Esophagus squamous epithelium (tissue), 5 donors: ENCODE measurements at regions not wholly inside any gene's neighbourhood (a gene's known extent, or its start where the extent isn't known, plus 50 kb on each side); places are given as distances from the start of the nearest gene placed in this dataset.

ENCODE experiments used
- DNase-seq: peaks from one replicate; lab custom pipeline; 2025; lab: John Stamatoyannopoulos, UW
- H3K27ac ChIP-seq, 4 donors: fragments of 200-600 bp; sonication (generic); one replicate each; pipeline ENCODE4 v1.5.1; 2016 to 2019; ENCODE audit warnings: mild to moderate bottlenecking in 1 of 4
- H3K27me3 ChIP-seq, 4 donors: fragments of 200-600 bp; sonication (generic); 1 replicate in 3 of 4; 2 replicates in 1 of 4; pipeline versions ENCODE4 v1.5.1 to v1.6.0; 2017 to 2021; ENCODE audit warnings: antibody characterized with exemption in 1 of 4
- H3K36me3 ChIP-seq, 3 donors: fragments of 200-600 bp; sonication (generic); one replicate each; pipeline ENCODE4 v1.5.1; 2016 to 2019
- H3K4me1 ChIP-seq, 3 donors: fragments of 200-600 bp; sonication (generic); one replicate each; pipeline ENCODE4 v1.5.1; 2017 to 2019
- H3K4me3 ChIP-seq, 4 donors: fragments of 200-600 bp; sonication (generic); 1 replicate in 3 of 4; 2 replicates in 1 of 4; pipeline ENCODE4 v1.5.1; 2016 to 2019; ENCODE audit warnings: mild to moderate bottlenecking in 2 of 4, moderate library complexity in 1 of 4
- H3K9me3 ChIP-seq, 3 donors: fragments of 200-600 bp; sonication (generic); one replicate each; pipeline ENCODE4 v1.5.1; 2016 to 2019
- CTCF ChIP-seq, 6 experiments: fragments of 450-650 bp in 4 of 6; fragments of 200-600 bp in 2 of 6; sonication (generic) in 2 of 6; IDR thresholded peaks; one replicate each; pipeline ENCODE4 v1.5.1; 2016 to 2019; ENCODE audit warnings: antibody characterized with exemption in 6 of 6, mild to moderate bottlenecking in 4 of 6, moderate library complexity in 4 of 6
- POLR2A ChIP-seq, 4 donors: fragments of 450-650 bp; IDR thresholded peaks; one replicate each; pipeline ENCODE4 v1.6.1; 2017; ENCODE audit warnings: antibody characterized with exemption in 4 of 4, mild to moderate bottlenecking in 4 of 4, moderate library complexity in 3 of 4
- WGBS, 2 donors: methylation state at CpG; one replicate each; pipeline ENCODE4 v1.1.5; 2018; 5-methylcytosine and 5-hydroxymethylcytosine counted together
- intact Hi-C: fragments of 100-400 bp; cut with DNase I; formaldehyde crosslinking; loops from one replicate; pipeline ENCODE4 v1.15.0; 2022
- donor health status: DM: yes; HTN: yes; CAD: no.

- DNase-seq, result no peak
- 63 to 87% methylated on average over 1 of the region's 1 CpG for WGBS, 2 donors
- TF ChIP-seq POLR2A (IDR thresholded peaks at IDR 0.05), result no peak
- TF ChIP-seq CTCF (IDR thresholded peaks at IDR 0.05), result no peak
- Histone ChIP-seq H3K27me3 (no peaks in the 10 kb centered on the region), H3K4me1 (no peaks in the 10 kb centered on the region), H3K36me3 (no peaks in the 10 kb centered on the region), H3K4me3 (no peak overlapping the region), H3K9me3 (no peaks in the 10 kb centered on the region), H3K27ac (no peak overlapping the region)
- intact Hi-C loops, result no loop called here
Measured at GRCh38 chr2:187838690-187839089, 284.5 kb upstream of the TFPI start.

GRCh38 chr2:187842315-187842714, 288.1 kb upstream of the TFPI start:
- no peak for DNase-seq
- Histone ChIP-seq H3K36me3 (no peaks in the 10 kb centered on the region), H3K9me3 (no peaks in the 10 kb centered on the region), H3K4me1 (no peaks in the 10 kb centered on the region), H3K4me3 (no peak overlapping the region), H3K27ac (no peak overlapping the region), H3K27me3 (no peaks in the 10 kb centered on the region)
- 87 to 90% methylated on average over 4 of the region's 4 CpGs for WGBS, 2 donors
- TF ChIP-seq CTCF (IDR thresholded peaks at IDR 0.05) (no peak), POLR2A (IDR thresholded peaks at IDR 0.05) (no peak)
- intact Hi-C loops, result no loop called here

- intact Hi-C loops, result no loop called here
- no peaks in the 10 kb centered on the region for H3K27me3 ChIP-seq
- no peaks in the 10 kb centered on the region for H3K4me1 ChIP-seq
- TF ChIP-seq POLR2A (IDR thresholded peaks at IDR 0.05) (no peak), CTCF (IDR thresholded peaks at IDR 0.05) (peak in 5 of 6 experiments; percentile 36 to 55 (median 41))
- H3K27ac ChIP-seq, result no peak overlapping the region
- DNase-seq, result no peak
- H3K4me3 ChIP-seq, result no peak overlapping the region
- H3K9me3 ChIP-seq, result no peaks in the 10 kb centered on the region
- H3K36me3 ChIP-seq, result no peaks in the 10 kb centered on the region
- WGBS, 2 donors, result 47 to 56% methylated on average over 8 of the region's 8 CpGs
Measured at GRCh38 chr2:187842978-187843847, 289.0 kb upstream of the TFPI start.

GRCh38 chr2:187847245-187848208, 293.3 kb upstream of the TFPI start:
- no peaks in the 10 kb centered on the region for H3K4me1 ChIP-seq
- H3K27ac ChIP-seq, result no peak overlapping the region
- intact Hi-C loops, result no loop called here
- TF ChIP-seq CTCF (IDR thresholded peaks at IDR 0.05), result no peak
- WGBS, 2 donors, result 58 to 78% methylated on average over 1 of the region's 1 CpG
- no peak for DNase-seq
- no peaks in the 10 kb centered on the region for H3K27me3 ChIP-seq
- H3K4me3 ChIP-seq, result no peak overlapping the region
- H3K36me3 ChIP-seq, result no peaks in the 10 kb centered on the region
- H3K9me3 ChIP-seq, result no peaks in the 10 kb centered on the region
